Keratinocyte (primary cell): ENCODE measurements at regions not wholly inside any gene's neighbourhood (a gene's known extent, or its start where the extent isn't known, plus 50 kb on each side); places are given as distances from the start of the nearest gene placed in this dataset.

Source experiments
- CTCF ChIP-seq, 3 experiments: IDR thresholded peaks in 1 of 3; conservative IDR thresholded peaks in 1 of 3; optimal IDR thresholded peaks in 1 of 3; 2 replicates in 2 of 3; 3 replicates in 1 of 3; pipeline versions ENCODE3 to v1.5.1; 2011; ENCODE audit warnings: low read length in 3 of 3, mild to moderate bottlenecking in 3 of 3, moderate library complexity in 2 of 3, control low read depth in 1 of 3, inconsistent platforms in 1 of 3; ENCODE audit not compliant: insufficient read depth in 2 of 3; ENCODE audit errors: extremely low read depth in 1 of 3
- EZH2 ChIP-seq: IDR thresholded peaks from one replicate; pipeline ENCODE4 v1.6.1; 2012; ENCODE audit warnings: inconsistent platforms, mild to moderate bottlenecking, low read length, moderate library complexity

DNA sequence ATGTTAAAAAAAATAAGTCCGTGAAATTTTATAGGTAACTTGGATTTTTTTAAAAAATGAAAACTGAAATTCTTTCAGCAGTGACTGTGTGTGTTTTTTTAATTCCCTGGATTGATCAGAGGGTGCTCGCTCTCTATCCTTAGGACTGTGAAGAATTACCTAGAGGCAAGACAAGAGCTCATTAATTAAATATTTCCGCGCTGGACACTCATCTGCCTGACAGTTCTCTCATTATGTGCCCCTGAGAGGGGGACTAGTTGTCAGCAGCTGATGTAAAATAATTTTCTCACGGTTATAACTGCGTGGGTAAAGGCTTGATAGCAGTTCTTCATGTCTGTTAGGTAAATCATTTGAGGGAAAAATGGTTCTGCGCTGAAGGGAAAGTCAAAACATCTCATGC lies 101.3 kb downstream of the PTCSC3 start:
- TF ChIP-seq CTCF (optimal IDR thresholded peaks at IDR 0.05 in 1 of 3, IDR thresholded peaks at IDR 0.05 in 1 of 3, conservative IDR thresholded peaks at IDR 0.05 in 1 of 3; ENCODE audit: extremely low read depth in 1 of 3, insufficient read depth in 2 of 3, low read length in 3 of 3) (no peak), EZH2 (no peak)
